Left cardiac atrium (tissue), 2 donors: ENCODE measurements at regions not wholly inside any gene's neighbourhood (a gene's known extent, or its start where the extent isn't known, plus 50 kb on each side); places are given as distances from the start of the nearest gene placed in this dataset.

Experiments used
- microRNA-seq, 2 donors: library from miRNA; unstranded; fragments of <30 nt; microRNA quantifications; one replicate each; pipeline ENCODE4 v1.2.0, GENCODE V29; 2020
- donor health status: DM: no; HTN: yes; CAD: no; lungs with severe emphysema.
- donor health status: DM: yes; HTN: yes; CAD: no.

Small RNAs in the stretch of these regions (microRNA-seq; reads per million reads assigned to microRNA genes)
- 0 reads per million in 2 donors for gene MIR5011
